NCI-H446 (cell line): ENCODE measurements at regions not wholly inside any gene's neighbourhood (a gene's known extent, or its start where the extent isn't known, plus 50 kb on each side); places are given as distances from the start of the nearest gene placed in this dataset.

Source experiments
- DNase-seq, 2 experiments: peaks; one replicate each; lab custom pipeline; 2025; lab: John Stamatoyannopoulos, UW

- DNase-seq = no peak
Measured at GRCh38 chr3:106750092-106750491, 627.1 kb upstream of the CCDC54 start.

GRCh38 chr3:106755336-106755735 lies 621.9 kb upstream of the CCDC54 start:
- no peak for DNase-seq

- no peak for DNase-seq
Measured at GRCh38 chr3:106756901-106757300, 620.3 kb upstream of the CCDC54 start.

GRCh38 chr3:106758459-106758858 lies 618.8 kb upstream of the CCDC54 start:
- DNase-seq = no peak

- DNase-seq = no peak
Measured at GRCh38 chr3:106759731-106760130, 617.5 kb upstream of the CCDC54 start.

- DNase-seq = no peak
Measured at GRCh38 chr3:106765342-106765741, 611.9 kb upstream of the CCDC54 start.

- DNase-seq = no peak
Measured at GRCh38 chr3:106768941-106769480, 608.2 kb upstream of the CCDC54 start.

GRCh38 chr3:106773795-106774194 lies 603.4 kb upstream of the CCDC54 start:
- no peak for DNase-seq

- no peak for DNase-seq
Measured at GRCh38 chr3:106783231-106783630, 594.0 kb upstream of the CCDC54 start.

- no peak for DNase-seq
Measured at GRCh38 chr3:106789276-106789675, 588.0 kb upstream of the CCDC54 start.

GRCh38 chr3:106792716-106793115 lies 584.5 kb upstream of the CCDC54 start:
- no peak for DNase-seq

- DNase-seq = no peak
Measured at GRCh38 chr3:106794442-106794841, 582.8 kb upstream of the CCDC54 start.

GRCh38 chr3:106795553-106795952 lies 581.7 kb upstream of the CCDC54 start:
- DNase-seq = no peak

- no peak for DNase-seq
Measured at GRCh38 chr3:106797461-106797860, 579.8 kb upstream of the CCDC54 start.

GRCh38 chr3:106805625-106806024 lies 571.6 kb upstream of the CCDC54 start:
- DNase-seq = no peak

- no peak for DNase-seq
Measured at GRCh38 chr3:106806964-106807363, 570.3 kb upstream of the CCDC54 start.

GRCh38 chr3:106809041-106809440 lies 568.2 kb upstream of the CCDC54 start:
- no peak for DNase-seq

GRCh38 chr3:106809623-106810299 lies 567.5 kb upstream of the CCDC54 start:
- peak; percentile 79 for DNase-seq

- peak; percentile 79 to 81 for DNase-seq
Measured at GRCh38 chr3:106810300-106810875, 566.9 kb upstream of the CCDC54 start.

- no peak for DNase-seq
Measured at GRCh38 chr3:106811376-106811775, 565.9 kb upstream of the CCDC54 start.

GRCh38 chr3:106813742-106814141 lies 563.5 kb upstream of the CCDC54 start:
- DNase-seq = peak; percentile 65 to 90

- peak; percentile 50 to 84 for DNase-seq
Measured at GRCh38 chr3:106814231-106814630, 563.0 kb upstream of the CCDC54 start.

- DNase-seq = no peak
Measured at GRCh38 chr3:106816838-106817237, 560.4 kb upstream of the CCDC54 start.

- no peak for DNase-seq
Measured at GRCh38 chr3:106817706-106818105, 559.5 kb upstream of the CCDC54 start.
